NT2/D1 (cell line): ENCODE measurements at regions not wholly inside any gene's neighbourhood (a gene's known extent, or its start where the extent isn't known, plus 50 kb on each side); places are given as distances from the start of the nearest gene placed in this dataset.

Experiments
- SUZ12 ChIP-seq: IDR thresholded peaks from 2 replicates; pipeline ENCODE4 v1.6.1; 2011; ENCODE audit not compliant: insufficient read length, insufficient read depth; ENCODE audit errors: extremely low read depth
- ZNF274 ChIP-seq: IDR thresholded peaks from 2 replicates; pipeline ENCODE4 v1.6.1; 2011; ENCODE audit warnings: mild to moderate bottlenecking, low read depth, low read length

- TF ChIP-seq ZNF274 (no peak), SUZ12 (no peak)
These were observed 79.2 kb upstream of the COL8A1 start for GRCh38 chr3:99559196-99559595.
